Uterus (tissue), 2 donors: ENCODE measurements at regions not wholly inside any gene's neighbourhood (a gene's known extent, or its start where the extent isn't known, plus 50 kb on each side); places are given as distances from the start of the nearest gene placed in this dataset.

Source experiments
- POLR2A ChIP-seq, 2 donors: fragments of 450-650 bp; IDR thresholded peaks; one replicate each; pipeline ENCODE4 v1.6.1; 2016; ENCODE audit warnings: antibody characterized with exemption in 2 of 2, mild to moderate bottlenecking in 1 of 2, moderate library complexity in 1 of 2
- TF ChIP-seq, protein P1 (sequence below), 4 experiments: fragments of 200-600 bp in 2 of 4; fragments of 450-650 bp in 2 of 4; sonication (generic) in 2 of 4; IDR thresholded peaks; one replicate each; pipeline ENCODE4 v1.5.1; 2016 to 2019; ENCODE audit warnings: antibody characterized with exemption in 4 of 4, mild to moderate bottlenecking in 2 of 4, moderate library complexity in 1 of 4

DNA sequence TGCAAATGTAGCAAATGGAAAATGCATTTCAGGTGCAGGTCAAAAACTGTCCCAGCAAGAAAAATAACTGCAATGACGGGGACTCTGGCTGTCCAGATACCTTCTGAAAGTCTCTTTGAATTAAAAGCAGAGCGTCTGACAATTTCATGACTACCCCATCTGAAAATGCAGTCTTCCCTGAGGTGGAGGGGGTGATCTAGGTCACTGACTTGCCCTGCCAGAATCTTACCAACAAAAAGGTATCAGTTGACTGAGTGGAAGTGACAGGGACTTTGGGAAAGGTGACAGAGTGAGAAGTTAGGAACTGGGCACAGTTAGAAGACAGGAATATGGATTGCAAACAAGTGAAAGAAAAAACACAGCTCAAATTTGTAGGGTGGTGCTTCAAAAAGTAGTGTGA, 402.2 kb downstream of the DHX35 start:
- no peak for TF ChIP-seq POLR2A (IDR thresholded peaks at IDR 0.05)
- TF ChIP-seq, protein P1, sequence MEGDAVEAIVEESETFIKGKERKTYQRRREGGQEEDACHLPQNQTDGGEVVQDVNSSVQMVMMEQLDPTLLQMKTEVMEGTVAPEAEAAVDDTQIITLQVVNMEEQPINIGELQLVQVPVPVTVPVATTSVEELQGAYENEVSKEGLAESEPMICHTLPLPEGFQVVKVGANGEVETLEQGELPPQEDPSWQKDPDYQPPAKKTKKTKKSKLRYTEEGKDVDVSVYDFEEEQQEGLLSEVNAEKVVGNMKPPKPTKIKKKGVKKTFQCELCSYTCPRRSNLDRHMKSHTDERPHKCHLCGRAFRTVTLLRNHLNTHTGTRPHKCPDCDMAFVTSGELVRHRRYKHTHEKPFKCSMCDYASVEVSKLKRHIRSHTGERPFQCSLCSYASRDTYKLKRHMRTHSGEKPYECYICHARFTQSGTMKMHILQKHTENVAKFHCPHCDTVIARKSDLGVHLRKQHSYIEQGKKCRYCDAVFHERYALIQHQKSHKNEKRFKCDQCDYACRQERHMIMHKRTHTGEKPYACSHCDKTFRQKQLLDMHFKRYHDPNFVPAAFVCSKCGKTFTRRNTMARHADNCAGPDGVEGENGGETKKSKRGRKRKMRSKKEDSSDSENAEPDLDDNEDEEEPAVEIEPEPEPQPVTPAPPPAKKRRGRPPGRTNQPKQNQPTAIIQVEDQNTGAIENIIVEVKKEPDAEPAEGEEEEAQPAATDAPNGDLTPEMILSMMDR (IDR thresholded peaks at IDR 0.05): no peak
